ENCODE measurements at regions not wholly inside any gene's neighbourhood (a gene's known extent, or its start where the extent isn't known, plus 50 kb on each side); places are given as distances from the start of the nearest gene placed in this dataset.
A peak's percentile ranks its signal among the peaks of the same experiment; 100 is the strongest.

GRCh38 chr1:239831577-239832355 is 259.9 kb upstream of the FMN2 start (continued):
- TF ChIP-seq ZNF462 (CRISPR knock-in tag; IDR thresholded peaks at IDR 0.05) (no peak), CREB1 (CRISPR knock-in tag; IDR thresholded peaks at IDR 0.05; ENCODE audit: low read depth) (no peak), NANOG (IDR thresholded peaks at IDR 0.05; ENCODE audit: borderline replicate concordance) (no peak)

- H3K4me3 Mint-ChIP-seq: no peak overlapping the region
- H3K36me3 Mint-ChIP-seq (ENCODE audit: low read depth): no peaks in the 10 kb centered on the region
- H3K9me3 Mint-ChIP-seq: no peaks in the 10 kb centered on the region
- no peaks in the 10 kb centered on the region for H3F3A ChIP-seq (replicated peaks; ENCODE audit: low read depth)
- TF ChIP-seq ZNF462 (CRISPR knock-in tag; IDR thresholded peaks at IDR 0.05): no peak
- 0 out of 2 replicates have a peak, but pooled peaks have one; percentile 39 for TF ChIP-seq NANOG (IDR thresholded peaks at IDR 0.05; ENCODE audit: borderline replicate concordance)
- H3K4me1 Mint-ChIP-seq: peaks cover 22% of the 10 kb centered on the region
- no peaks in the 10 kb centered on the region for H4K20me1 ChIP-seq (replicated peaks; ENCODE audit: insufficient read depth)
- ATAC-seq (no peak), DNase-seq (ENCODE audit: low spot score) (no peak)
- H3K27me3 ChIP-seq (ENCODE audit: insufficient read depth): no peaks in the 10 kb centered on the region
- no peak overlapping the region for H3K4me3 ChIP-seq
- peak overlapping the region; percentile 42; the same call in 1 of the 2 replicates for H3K27ac Mint-ChIP-seq
- peak overlapping the region; percentile 10; the same call in 1 of the 2 replicates for H3K27ac ChIP-seq (ENCODE audit: low read depth)
- peaks cover 14% of the 10 kb centered on the region; the same call in 1 of the 2 replicates for H3K4me1 ChIP-seq (ENCODE audit: insufficient read depth)
- 0 out of 2 replicates have a peak overlapping the region, but pooled peaks have one; percentile 6 for H3K4me2 ChIP-seq
- H3K27me3 Mint-ChIP-seq (ENCODE audit: insufficient read depth, low read depth, poor library complexity): no peaks in the 10 kb centered on the region
- H2AFZ ChIP-seq: no peak overlapping the region
- no peaks in the 10 kb centered on the region for H3K79me2 ChIP-seq (replicated peaks; ENCODE audit: insufficient read depth)
- H3K9me2 ChIP-seq (ENCODE audit: insufficient read depth): no peaks in the 10 kb centered on the region; the same call in 1 of the 2 replicates
- H3K36me3 ChIP-seq (ENCODE audit: insufficient read depth): no peaks in the 10 kb centered on the region
Observed at GRCh38 chr1:239833723-239834122, 258.0 kb upstream of the FMN2 start.

All from GM23338 (cell line).